ENCODE measurements at regions not wholly inside any gene's neighbourhood (a gene's known extent, or its start where the extent isn't known, plus 50 kb on each side); places are given as distances from the start of the nearest gene placed in this dataset.
"Not testable (repeated sequence)": the region's sequence is repeated elsewhere in the genome, so short reads cannot be mapped to it uniquely, and the experiment has no call there.

DNA sequence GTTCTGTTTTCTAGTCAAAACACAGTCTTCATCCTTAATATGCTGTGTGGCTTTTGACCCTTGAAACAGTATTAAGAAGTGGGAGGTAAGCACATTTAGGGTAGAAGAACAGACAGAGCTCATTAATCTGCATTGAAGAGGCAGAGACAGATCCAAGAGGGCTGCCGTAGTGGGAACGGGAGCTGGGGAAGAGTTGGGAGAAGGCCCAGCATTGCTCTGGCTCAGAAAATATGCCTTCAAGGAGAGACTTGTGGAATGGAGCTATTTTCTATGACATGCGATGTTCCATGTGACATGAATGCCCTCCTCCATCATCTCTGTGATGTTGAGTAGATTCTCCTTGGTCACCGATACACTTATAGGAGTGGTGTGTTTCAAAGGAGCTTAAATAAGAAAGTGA lies 273.3 kb upstream of the BOD1L1 start:
- DNase-seq (ENCODE audit: low spot score): no peak

GRCh38 chr4:13902146-13902545 lies 274.6 kb upstream of the BOD1L1 start:
- no peak for DNase-seq (ENCODE audit: low spot score)

DNA sequence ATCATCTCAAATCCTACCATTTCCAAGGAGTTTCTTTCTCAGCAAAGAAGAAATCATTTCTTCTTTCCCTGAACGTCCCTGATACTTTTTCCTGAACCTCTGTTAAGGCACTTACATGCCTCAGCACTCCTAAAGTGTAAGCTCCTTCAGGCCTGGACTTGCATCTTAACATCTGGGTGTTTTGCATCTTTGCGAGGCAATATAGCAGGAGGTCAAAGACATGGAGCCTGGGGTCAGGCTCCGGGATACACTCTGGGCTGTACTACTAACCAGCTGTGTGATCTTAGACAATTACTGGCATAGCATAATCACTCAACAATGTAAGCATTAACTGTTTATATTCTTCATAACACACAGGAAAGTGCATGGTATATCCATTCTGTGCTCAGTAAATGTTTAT lies 275.5 kb upstream of the BOD1L1 start:
- DNase-seq (ENCODE audit: low spot score): no peak

DNA sequence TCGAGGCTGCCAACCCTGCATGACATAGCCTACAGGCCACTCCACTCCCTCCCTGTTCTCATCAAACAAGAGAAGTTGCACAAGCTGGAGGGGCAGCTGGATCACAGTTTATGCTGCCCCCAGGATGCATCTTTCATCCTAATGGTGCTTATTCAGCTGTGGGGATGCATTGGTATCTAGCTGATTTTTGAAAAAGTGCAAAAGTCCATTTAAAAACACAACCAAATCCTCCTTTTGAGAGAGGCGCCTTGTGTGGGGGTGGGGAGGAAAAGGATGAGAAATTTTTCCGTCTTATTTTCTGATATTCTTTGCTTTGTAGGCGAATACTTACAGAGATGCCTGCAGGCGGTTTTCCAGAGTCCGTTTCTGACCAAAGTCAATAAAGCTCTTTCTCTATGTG lies 276.4 kb upstream of the BOD1L1 start:
- no peak for DNase-seq (ENCODE audit: low spot score)

DNA sequence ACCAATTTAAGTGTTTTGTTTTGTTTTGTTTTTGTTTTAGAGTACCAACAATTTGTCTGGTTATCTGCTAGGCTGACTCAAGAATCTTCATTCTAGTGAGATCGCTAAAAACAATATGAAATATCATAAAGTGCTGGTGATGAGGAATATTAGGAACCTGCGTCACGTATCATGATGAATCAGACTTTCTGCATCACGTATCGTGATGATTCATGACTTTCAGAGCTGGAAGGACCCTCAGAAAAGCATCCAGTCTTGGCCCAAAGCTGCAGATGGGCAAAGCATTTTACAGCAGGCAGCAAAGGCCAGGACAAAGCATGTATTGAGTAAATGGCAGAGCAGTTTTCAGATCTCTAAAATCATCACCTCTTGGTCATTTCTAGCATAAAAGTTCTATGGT lies 278.0 kb upstream of the BOD1L1 start:
- no peak for DNase-seq (ENCODE audit: low spot score)

GRCh38 chr4:13906727-13907126 lies 279.2 kb upstream of the BOD1L1 start:
- no peak for DNase-seq (ENCODE audit: low spot score)

DNA sequence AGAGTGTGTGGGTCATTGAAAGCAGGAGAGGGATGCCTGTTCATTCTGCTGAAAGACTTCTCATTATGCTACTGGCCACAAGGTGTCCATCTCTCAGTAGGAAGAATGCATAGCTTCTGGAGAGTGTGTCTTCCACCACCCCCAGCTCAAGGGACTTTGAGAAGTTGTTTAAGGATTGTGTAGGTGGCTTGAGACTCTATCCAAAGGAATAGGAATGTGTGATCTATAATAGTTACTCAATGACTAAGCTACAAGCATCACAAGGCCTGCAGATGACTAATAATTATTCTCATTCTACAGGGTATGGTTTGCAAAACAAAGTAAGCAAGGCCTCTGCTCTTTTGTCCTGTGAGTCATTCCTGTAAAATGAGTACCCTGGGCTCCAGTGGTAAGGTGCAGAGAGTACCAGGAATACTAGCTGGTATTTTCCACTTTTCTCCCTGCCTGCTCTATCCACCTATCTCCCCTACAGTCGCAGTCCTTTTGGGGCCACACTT lies 279.8 kb upstream of the BOD1L1 start:
- DNase-seq (ENCODE audit: low spot score): no peak

DNA sequence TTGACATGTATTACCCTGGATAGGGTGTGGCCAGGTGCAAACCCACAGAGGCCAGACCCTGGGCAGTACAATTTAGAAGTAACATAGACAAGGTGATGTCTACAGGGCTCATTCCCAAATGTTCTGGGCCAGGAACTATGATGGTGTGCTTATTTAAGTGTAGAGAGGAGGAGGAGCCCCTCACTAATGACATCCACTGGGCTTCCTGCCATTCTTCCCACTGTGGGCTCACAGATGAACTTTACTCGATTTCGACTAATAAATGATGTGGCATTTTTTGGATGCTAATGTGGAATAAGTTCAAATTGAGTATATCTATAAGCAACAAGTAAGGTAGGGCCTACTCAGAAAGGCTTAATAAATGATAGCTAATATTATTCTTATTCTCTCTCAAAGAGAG lies 280.9 kb upstream of the BOD1L1 start:
- DNase-seq (ENCODE audit: low spot score): no peak

- no peak for DNase-seq (ENCODE audit: low spot score)
Observed at GRCh38 chr4:13910556-13910955, 283.0 kb upstream of the BOD1L1 start.

- no peak for DNase-seq (ENCODE audit: low spot score)
Observed at GRCh38 chr4:13911256-13911655, 283.7 kb upstream of the BOD1L1 start.

DNA sequence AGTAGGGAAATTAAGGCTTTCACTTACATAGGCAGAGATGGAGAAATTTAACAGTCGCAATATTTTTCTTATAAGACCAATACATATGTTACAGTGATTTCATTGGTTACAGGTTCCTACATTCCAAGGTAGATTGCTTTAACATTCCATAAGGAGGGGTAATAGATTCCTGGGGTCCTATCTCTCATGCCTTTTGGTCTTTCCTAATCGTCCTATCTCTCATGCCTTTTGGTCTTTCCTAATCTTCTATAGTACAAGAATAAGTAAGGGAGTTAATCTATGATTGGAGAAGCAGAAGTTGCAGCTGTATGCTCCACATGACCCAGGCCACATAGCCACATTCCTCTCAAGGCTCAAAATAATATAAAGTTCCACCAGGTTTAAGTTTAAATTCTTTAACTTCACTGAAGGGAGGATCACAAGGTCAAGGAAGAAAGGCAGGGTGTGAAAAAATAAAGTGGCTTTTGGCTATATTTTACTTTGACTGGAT lies 285.0 kb upstream of the BOD1L1 start:
- no peak for DNase-seq (ENCODE audit: low spot score)

- DNase-seq (ENCODE audit: low spot score): no peak
Observed at GRCh38 chr4:13912966-13913365, 285.4 kb upstream of the BOD1L1 start.

- DNase-seq (ENCODE audit: low spot score): no peak
Observed at GRCh38 chr4:13917015-13917414, 289.5 kb upstream of the BOD1L1 start.

DNA sequence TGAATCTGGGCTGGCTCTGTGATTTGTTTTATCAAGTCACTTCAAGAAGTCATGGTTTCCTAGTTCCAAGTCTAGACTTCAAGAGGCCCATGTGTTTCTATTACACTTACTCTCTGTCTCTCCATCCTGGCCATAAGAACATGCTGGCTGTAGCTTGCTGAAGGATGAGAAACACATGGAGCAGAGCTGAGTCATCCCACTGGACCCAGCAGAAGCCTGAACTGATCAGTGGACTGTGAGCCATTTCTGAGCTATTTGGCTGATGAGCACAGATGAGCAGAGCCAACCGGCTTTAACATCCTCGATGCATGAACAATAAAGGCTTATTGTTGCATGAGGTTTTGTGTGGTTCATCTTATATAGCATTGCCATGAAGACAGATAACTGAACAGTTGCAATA lies 290.6 kb upstream of the BOD1L1 start:
- no peak for DNase-seq (ENCODE audit: low spot score)

GRCh38 chr4:13918991-13919441 lies 291.5 kb upstream of the BOD1L1 start:
- no peak for DNase-seq (ENCODE audit: low spot score)

GRCh38 chr4:13920111-13920875 lies 292.8 kb upstream of the BOD1L1 start:
- DNase-seq (ENCODE audit: low spot score): no peak

DNA sequence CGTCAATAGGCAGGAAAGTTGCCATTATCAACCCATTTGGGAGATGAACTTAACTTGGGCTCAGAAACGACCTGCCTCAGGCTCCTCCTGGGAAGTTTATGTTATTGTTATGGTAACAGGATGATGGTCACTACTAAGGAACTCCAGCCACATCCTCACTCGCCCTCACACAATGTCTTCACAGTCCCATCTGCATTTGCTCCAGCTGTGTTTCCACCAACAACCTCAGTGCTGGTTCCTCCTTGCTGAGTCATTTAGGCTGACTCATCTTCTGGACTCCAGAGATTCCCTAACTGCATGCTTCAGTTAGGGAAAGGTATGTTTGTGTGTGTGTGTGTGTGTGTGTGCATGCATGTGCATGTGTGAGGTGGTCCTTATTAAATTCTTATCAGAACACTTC lies 293.4 kb upstream of the BOD1L1 start:
- no peak for DNase-seq (ENCODE audit: low spot score)

GRCh38 chr4:13921805-13922204 lies 294.3 kb upstream of the BOD1L1 start:
- no peak for DNase-seq (ENCODE audit: low spot score)

DNA sequence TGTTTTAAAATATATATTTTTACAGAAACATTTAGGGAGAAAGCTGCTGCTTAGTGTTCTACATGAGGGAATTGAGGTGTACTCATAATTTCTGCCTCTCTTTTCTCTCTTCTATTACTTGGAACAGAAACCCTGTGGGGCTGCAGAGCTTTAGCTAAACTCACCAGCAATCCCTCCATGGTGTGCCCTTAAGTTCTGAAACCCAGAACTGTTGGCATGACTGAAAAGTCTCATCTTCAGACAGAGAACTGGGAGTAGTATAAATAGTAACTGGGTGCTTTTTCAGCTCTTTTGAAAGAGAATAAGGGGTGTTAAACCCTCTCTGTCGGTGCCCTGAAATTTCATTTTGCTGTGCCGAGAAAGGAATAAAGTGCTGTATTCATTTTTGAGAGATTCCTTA lies 294.9 kb upstream of the BOD1L1 start:
- DNase-seq (ENCODE audit: low spot score): no peak

DNA sequence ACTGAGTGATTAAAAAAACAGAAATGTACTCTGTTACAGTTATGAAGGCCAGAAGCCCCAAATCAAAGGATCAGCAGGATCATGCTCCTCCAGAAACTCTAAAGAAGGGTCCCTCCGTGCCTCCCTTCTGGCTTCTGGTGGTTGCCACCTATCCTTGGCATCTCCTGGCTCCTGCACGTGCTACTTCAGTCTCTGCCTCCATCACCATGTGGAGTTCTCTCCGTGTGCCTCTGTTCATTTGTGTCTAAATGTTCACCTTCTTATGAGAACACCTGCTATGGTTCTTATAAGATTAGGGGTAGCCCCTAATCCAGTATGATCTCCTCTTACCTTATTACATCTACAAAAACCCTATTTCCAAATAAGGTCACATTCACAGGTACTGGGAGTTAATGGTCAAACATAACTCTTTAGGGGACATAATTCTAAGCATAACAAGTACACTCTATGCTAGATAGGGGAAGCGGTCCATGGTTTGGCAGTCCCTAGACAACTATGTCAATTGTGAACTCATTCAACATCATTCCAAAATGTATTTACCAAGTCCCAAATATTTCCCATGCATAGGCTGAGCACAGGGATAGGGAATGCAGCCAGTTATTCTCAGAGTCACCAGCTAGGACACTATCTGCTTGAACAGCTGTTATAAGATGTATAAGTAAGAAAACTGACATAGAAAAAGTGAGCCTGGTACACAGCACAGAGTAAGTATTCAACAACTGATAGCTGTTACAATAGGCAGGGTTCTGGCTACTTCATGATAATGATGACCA lies 295.5 kb upstream of the BOD1L1 start:
- DNase-seq (ENCODE audit: low spot score): no peak

DNA sequence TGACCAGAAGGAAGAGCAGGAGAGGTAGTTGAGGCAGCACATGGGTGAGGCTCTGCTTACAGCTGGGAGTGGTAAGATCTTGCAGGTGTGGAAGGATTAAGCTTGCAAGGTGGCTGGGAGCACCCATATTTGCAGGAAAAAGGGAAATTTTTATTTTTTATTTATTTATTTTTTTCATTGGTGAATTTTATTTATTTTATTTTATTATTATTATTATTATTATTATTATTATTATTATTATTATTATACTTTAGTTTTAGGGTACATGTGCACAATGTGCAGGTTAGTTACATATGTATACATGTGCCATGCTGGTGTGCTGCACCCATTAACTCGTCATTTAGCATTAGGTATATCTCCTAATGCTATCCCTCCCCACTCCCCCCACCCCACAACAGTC lies 297.4 kb upstream of the BOD1L1 start:
- not testable (repeated sequence) for DNase-seq (ENCODE audit: low spot score)

- DNase-seq (ENCODE audit: low spot score): no peak
Observed at GRCh38 chr4:13928214-13928613, 300.7 kb upstream of the BOD1L1 start.

DNA sequence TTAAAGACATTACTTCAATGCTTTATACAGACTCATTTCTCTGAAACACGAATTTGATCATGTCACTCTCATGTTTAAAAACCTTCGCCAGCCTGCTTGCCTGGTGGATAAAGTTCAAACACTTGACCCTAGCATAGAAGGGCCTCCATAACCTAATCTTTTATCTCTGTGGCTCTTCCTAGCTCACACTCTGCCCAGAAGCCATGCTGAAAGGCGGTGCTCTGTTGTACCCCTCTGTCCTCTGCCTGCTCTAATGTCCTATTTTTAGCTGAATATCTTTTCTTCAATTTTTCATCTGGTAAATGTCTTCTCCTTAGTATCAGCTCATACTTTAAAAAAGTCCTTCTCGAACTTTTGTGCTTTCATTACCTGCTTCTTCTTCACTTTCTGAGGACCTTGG lies 302.6 kb upstream of the BOD1L1 start:
- no peak for DNase-seq (ENCODE audit: low spot score)

Data from globus pallidus (tissue), 1 donor.